ENCODE measurements at regions not wholly inside any gene's neighbourhood (a gene's known extent, or its start where the extent isn't known, plus 50 kb on each side); places are given as distances from the start of the nearest gene placed in this dataset.

DNA sequence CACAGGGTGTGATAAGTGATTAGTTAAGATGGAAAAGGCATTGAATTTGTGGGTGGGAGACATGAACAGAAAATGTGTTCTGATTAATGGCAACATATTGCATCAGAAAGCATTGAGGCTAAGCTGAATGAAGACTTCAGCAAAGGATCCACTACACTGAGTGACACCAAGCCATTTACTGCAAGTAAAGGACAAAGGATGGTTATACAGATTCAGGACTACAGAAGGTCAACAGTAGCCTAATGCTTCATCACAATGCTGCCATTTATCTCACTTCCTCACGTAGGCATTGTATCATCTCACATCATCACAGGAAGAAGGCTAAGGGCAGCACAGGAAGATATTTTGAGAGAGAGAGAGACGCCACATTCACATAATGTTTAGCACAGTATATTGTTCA lies 398.2 kb downstream of the COL12A1 start:
- TF ChIP-seq, protein P1, sequence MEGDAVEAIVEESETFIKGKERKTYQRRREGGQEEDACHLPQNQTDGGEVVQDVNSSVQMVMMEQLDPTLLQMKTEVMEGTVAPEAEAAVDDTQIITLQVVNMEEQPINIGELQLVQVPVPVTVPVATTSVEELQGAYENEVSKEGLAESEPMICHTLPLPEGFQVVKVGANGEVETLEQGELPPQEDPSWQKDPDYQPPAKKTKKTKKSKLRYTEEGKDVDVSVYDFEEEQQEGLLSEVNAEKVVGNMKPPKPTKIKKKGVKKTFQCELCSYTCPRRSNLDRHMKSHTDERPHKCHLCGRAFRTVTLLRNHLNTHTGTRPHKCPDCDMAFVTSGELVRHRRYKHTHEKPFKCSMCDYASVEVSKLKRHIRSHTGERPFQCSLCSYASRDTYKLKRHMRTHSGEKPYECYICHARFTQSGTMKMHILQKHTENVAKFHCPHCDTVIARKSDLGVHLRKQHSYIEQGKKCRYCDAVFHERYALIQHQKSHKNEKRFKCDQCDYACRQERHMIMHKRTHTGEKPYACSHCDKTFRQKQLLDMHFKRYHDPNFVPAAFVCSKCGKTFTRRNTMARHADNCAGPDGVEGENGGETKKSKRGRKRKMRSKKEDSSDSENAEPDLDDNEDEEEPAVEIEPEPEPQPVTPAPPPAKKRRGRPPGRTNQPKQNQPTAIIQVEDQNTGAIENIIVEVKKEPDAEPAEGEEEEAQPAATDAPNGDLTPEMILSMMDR (IDR thresholded peaks at IDR 0.05) = no peak
- no peak for TF ChIP-seq POLR2AphosphoS5 (IDR thresholded peaks at IDR 0.05)
- TF ChIP-seq POLR2A (IDR thresholded peaks at IDR 0.05) = no peak

Data from upper lobe of left lung (tissue), 4 donors.